Mesothelial cell of epicardium (in vitro differentiated cells): ENCODE measurements at regions not wholly inside any gene's neighbourhood (a gene's known extent, or its start where the extent isn't known, plus 50 kb on each side); places are given as distances from the start of the nearest gene placed in this dataset.

Experiments
- DNase-seq, 2 experiments: peaks; one replicate each; pipeline ENCODE4 v3.0.0; 2021; ENCODE audit warnings: low spot score in 2 of 2; ENCODE audit not compliant: unreplicated experiment in 2 of 2
- H3K27ac Mint-ChIP-seq: 2 replicates; pipeline ENCODE4 v1.8.0; 2021; ENCODE audit warnings: mixed read lengths
- H3K27me3 Mint-ChIP-seq: 2 replicates; pipeline ENCODE4 v1.8.0; 2021; ENCODE audit warnings: low read depth, mixed read lengths
- H3K36me3 Mint-ChIP-seq: 2 replicates; pipeline ENCODE4 v1.8.0; 2021; ENCODE audit warnings: mixed read lengths
- H3K4me1 Mint-ChIP-seq: 2 replicates; pipeline ENCODE4 v1.8.0; 2021; ENCODE audit warnings: mixed read lengths
- H3K4me3 Mint-ChIP-seq: 2 replicates; pipeline ENCODE4 v1.8.0; 2021; ENCODE audit warnings: mild to moderate bottlenecking, moderate library complexity, mixed read lengths
- H3K9me3 Mint-ChIP-seq: 2 replicates; pipeline ENCODE4 v1.8.0; 2021; ENCODE audit warnings: mixed read lengths
- TF ChIP-seq, protein P1 (sequence below): fragments of 200-600 bp; sonication (generic); IDR thresholded peaks from one replicate; pipeline ENCODE4 v1.5.0; 2021; ENCODE audit warnings: antibody characterized with exemption; ENCODE audit not compliant: unreplicated experiment

DNA sequence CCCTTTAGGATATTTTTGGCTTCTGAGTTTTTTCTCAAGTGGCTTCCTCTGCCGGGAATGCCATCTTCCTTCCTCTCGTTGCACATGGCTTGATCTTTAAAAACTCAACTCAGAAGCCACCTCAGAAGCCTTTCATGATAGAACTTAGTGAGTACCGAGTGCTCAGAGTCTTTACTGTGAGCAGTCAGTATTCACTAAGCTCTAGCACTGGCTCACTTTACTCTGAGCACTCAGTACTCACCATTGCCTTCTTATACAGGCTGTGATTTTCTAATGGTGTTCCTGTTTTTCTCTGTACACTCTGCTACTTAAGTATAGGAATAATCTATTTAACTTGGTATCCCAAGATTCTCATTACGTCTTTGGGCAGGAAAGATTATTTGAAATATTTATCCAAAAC lies 116.2 kb downstream of the PFDN4 start:
- TF ChIP-seq, protein P1, sequence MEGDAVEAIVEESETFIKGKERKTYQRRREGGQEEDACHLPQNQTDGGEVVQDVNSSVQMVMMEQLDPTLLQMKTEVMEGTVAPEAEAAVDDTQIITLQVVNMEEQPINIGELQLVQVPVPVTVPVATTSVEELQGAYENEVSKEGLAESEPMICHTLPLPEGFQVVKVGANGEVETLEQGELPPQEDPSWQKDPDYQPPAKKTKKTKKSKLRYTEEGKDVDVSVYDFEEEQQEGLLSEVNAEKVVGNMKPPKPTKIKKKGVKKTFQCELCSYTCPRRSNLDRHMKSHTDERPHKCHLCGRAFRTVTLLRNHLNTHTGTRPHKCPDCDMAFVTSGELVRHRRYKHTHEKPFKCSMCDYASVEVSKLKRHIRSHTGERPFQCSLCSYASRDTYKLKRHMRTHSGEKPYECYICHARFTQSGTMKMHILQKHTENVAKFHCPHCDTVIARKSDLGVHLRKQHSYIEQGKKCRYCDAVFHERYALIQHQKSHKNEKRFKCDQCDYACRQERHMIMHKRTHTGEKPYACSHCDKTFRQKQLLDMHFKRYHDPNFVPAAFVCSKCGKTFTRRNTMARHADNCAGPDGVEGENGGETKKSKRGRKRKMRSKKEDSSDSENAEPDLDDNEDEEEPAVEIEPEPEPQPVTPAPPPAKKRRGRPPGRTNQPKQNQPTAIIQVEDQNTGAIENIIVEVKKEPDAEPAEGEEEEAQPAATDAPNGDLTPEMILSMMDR, result no peak
- Mint-ChIP-seq H3K9me3 (no peaks in the 10 kb centered on the region), H3K4me3 (no peak overlapping the region), H3K36me3 (no peaks in the 10 kb centered on the region), H3K27ac (no peak overlapping the region), H3K27me3 (no peaks in the 10 kb centered on the region), H3K4me1 (no peaks in the 10 kb centered on the region)
- no peak for DNase-seq

DNA sequence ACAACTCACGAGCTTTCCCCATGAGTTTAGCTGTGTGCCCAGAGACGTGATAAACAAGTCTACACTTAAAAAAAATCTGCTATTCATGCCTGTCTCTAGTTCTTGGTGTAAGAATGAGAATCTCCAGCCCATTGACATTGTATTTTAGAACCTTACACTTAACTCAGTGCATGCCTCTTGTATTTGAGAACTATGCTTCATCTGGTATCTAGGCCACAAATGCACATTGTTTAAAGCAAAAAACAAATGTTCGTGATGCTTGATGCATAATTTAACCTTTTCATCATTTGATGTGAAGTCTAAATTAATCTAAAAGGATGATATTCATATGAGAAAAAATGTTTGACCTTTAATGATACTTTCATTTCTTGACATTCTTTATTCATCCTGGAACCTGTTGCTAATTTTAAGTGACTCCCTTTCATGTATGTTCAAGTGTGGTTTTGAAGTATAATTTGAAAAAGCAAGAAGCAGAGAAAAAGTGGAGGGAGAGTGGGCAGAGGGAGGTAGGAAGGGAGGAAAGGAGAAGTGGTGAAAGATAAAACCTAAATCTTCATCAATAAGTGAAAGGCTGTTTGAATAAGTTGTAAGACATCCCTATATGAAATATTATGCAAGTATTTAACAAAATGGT lies 116.9 kb downstream of the PFDN4 start:
- H3K36me3 Mint-ChIP-seq, result no peaks in the 10 kb centered on the region
- H3K9me3 Mint-ChIP-seq, result no peaks in the 10 kb centered on the region
- no peak for DNase-seq
- no peaks in the 10 kb centered on the region for H3K4me1 Mint-ChIP-seq
- no peak overlapping the region for H3K4me3 Mint-ChIP-seq
- H3K27ac Mint-ChIP-seq, result no peak overlapping the region
- TF ChIP-seq, protein P1, result no peak
- H3K27me3 Mint-ChIP-seq, result no peaks in the 10 kb centered on the region

DNA sequence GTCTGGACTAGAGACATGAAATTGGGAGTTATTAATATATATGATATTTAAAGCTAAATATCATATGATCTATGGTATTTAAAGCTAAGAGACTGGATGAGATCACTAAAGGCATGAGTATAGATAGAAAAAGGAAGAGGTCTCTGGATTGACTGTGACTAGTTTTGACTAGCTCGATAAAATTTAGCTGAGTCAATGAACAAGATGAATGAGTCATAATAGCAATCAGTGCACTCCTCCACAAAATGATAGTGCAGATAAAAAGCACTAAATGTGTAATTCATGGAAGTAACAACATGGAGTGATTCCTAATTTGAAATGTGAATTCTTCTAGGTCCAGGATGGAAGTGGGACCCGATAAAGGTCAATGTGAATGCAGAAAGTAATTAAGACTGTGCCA lies 127.4 kb downstream of the PFDN4 start:
- Mint-ChIP-seq H3K4me1 (peaks cover under 1% of the 10 kb centered on the region), H3K27ac (no peak overlapping the region), H3K4me3 (no peak overlapping the region), H3K9me3 (peaks cover 12% of the 10 kb centered on the region), H3K36me3 (no peaks in the 10 kb centered on the region), H3K27me3 (no peaks in the 10 kb centered on the region)
- TF ChIP-seq, protein P1, result no peak
- DNase-seq, result no peak

DNA sequence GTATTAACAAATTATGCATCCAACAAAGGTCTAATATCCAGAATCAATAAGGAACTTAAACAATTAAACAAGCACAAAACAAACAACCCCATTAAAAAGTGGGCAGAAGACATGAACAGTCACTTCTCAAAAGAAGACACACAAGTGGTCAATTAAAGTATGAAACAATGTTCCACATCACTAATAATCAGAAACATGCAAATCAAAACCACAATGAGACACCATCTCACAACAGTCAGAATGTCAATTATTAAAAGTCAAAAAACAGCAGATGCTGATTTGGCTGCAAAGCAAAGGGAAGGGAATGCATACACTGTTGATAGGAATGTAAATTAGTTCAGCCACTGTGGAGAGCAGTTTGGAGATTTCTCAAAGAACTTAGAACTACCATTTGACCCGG lies 129.3 kb downstream of the PFDN4 start:
- H3K27ac Mint-ChIP-seq, result no peak overlapping the region
- no peak for DNase-seq
- TF ChIP-seq, protein P1, result no peak
- H3K27me3 Mint-ChIP-seq, result no peaks in the 10 kb centered on the region
- H3K36me3 Mint-ChIP-seq, result no peaks in the 10 kb centered on the region
- peaks cover 12% of the 10 kb centered on the region for H3K9me3 Mint-ChIP-seq
- no peak overlapping the region for H3K4me3 Mint-ChIP-seq
- H3K4me1 Mint-ChIP-seq, result peaks cover 3% of the 10 kb centered on the region

DNA sequence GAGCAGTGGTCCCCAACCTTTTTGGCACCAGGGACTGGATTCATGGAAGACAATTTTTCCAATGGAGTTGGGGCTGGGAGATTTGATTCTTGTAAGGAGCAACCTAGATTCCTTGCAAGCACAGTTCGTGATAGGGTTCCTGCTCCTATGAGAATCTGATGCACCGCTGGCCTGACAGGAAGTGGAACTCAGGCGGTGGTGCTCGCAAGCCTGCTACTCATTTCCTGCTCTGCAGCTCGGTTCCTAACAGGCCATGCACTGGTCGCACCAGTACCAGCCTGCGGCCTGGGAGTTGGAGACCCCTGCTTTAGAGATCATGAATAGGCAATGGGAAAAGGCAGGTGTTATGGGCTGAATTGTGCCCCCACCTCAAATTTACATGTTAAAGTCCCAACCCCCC lies 131.2 kb downstream of the PFDN4 start:
- TF ChIP-seq, protein P1, result no peak
- Mint-ChIP-seq H3K27ac (no peak overlapping the region), H3K9me3 (peaks cover 12% of the 10 kb centered on the region), H3K4me3 (no peak overlapping the region), H3K27me3 (no peaks in the 10 kb centered on the region), H3K36me3 (no peaks in the 10 kb centered on the region), H3K4me1 (peaks cover 3% of the 10 kb centered on the region)
- DNase-seq, result no peak

DNA sequence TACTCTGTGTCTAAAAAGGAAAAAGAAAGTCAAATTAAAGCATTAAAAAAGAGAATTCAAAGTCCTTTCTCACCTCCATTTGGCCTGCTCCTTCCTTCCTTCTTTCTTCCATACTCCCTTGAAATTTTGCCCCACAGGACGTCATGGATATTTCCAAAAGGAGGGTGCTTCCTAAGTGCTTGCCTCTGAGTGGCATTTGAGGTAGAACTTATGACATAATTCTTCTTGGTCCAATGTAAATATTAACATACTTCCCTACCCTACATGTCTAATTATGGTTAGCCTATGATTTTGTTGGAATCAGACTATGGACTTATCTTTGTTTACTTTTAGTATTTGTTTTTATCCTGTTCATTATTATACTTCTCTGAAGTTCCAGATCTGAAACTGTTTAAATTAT lies 132.3 kb downstream of the PFDN4 start:
- H3K36me3 Mint-ChIP-seq, result no peaks in the 10 kb centered on the region
- peak overlapping the region; percentile 7 for H3K27ac Mint-ChIP-seq
- TF ChIP-seq, protein P1, result no peak
- H3K4me1 Mint-ChIP-seq, result peaks cover 5% of the 10 kb centered on the region
- H3K9me3 Mint-ChIP-seq, result peaks cover 12% of the 10 kb centered on the region
- DNase-seq, result no peak
- no peaks in the 10 kb centered on the region for H3K27me3 Mint-ChIP-seq
- H3K4me3 Mint-ChIP-seq, result no peak overlapping the region
